C4-2B (cell line): ENCODE measurements at regions not wholly inside any gene's neighbourhood (a gene's known extent, or its start where the extent isn't known, plus 50 kb on each side); places are given as distances from the start of the nearest gene placed in this dataset.

Source experiments
- ZFX ChIP-seq: fragments of 450-650 bp; IDR thresholded peaks from 2 replicates; pipeline ENCODE4 v1.6.1; 2017
- TF ChIP-seq, protein P1 (sequence below): fragments of 450-650 bp; conservative IDR thresholded peaks from 2 replicates; pipeline ENCODE4 v1.5.1; 2017; ENCODE audit warnings: mild to moderate bottlenecking

DNA sequence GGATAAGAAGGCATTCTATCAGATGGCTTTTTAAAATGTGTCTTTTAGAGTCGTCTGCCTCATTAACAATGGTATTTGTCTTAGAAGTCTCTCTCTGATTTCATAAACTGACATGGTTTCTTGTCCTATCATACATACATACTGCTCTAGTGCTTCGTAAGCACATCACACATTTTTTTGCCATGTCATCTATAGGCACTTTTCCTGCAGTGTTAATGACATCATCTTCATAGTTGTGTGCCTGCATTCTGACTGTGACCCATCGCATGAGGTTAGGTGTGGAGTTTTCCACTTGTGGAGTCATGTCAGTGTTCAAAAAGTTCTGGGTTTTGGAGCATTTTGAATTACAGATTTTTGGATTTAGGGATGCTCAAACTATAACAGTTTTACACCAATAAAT lies 361.6 kb upstream of the SPOCK3 start:
- TF ChIP-seq, protein P1, sequence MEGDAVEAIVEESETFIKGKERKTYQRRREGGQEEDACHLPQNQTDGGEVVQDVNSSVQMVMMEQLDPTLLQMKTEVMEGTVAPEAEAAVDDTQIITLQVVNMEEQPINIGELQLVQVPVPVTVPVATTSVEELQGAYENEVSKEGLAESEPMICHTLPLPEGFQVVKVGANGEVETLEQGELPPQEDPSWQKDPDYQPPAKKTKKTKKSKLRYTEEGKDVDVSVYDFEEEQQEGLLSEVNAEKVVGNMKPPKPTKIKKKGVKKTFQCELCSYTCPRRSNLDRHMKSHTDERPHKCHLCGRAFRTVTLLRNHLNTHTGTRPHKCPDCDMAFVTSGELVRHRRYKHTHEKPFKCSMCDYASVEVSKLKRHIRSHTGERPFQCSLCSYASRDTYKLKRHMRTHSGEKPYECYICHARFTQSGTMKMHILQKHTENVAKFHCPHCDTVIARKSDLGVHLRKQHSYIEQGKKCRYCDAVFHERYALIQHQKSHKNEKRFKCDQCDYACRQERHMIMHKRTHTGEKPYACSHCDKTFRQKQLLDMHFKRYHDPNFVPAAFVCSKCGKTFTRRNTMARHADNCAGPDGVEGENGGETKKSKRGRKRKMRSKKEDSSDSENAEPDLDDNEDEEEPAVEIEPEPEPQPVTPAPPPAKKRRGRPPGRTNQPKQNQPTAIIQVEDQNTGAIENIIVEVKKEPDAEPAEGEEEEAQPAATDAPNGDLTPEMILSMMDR: no peak
- TF ChIP-seq ZFX: no peak
